Smooth muscle cell of the brain vasculature (primary cell): ENCODE measurements at regions not wholly inside any gene's neighbourhood (a gene's known extent, or its start where the extent isn't known, plus 50 kb on each side); places are given as distances from the start of the nearest gene placed in this dataset.
"Not testable (repeated sequence)": the region's sequence is repeated elsewhere in the genome, so short reads cannot be mapped to it uniquely, and the experiment has no call there.

Experiments used
- DNase-seq: peaks from one replicate; pipeline ENCODE4 v3.0.0-alpha.2; 2012; ENCODE audit warnings: low read depth, low spot score

GRCh38 chr1:188154196-188154595, 1325.4 kb downstream of the PLA2G4A start:
- DNase-seq = no peak

DNA sequence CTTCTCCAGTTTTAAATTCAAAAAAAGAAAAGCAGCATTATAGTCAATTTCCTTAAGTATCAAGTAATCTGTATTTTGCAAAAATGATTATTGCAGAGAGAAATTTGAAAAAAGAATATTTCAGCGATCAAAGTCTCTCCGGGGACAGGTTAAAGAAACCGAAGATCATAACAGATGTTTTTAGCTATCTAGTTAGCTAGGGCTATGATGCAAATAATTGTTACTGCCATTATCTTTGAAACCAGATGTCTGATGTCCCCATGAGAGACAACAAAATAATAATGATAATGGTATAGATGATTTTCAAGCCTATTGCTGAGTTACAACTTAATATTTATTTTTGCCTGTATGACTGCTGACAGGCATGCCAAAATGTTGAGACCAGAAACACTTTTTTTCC, 1326.0 kb downstream of the PLA2G4A start:
- no peak for DNase-seq

DNA sequence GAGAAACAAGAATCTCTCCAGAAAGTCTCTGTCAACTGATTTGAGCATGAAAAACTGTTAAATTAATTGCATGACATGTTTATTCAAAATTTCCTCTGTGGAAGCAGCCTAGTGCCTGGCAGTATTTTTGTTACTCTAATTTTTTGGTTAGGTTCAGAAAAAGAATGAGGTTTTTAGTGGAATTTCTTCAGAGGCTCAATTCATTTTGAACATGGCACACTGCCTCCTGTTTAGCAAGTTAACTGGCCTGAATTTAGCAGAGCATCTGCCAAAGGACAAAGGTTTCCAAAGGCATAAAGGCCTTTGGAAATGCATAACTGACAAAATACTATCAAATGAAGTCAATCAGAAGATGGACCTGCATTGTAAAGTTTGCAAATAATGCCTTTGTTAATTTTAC, 1326.5 kb downstream of the PLA2G4A start:
- no peak for DNase-seq

DNA sequence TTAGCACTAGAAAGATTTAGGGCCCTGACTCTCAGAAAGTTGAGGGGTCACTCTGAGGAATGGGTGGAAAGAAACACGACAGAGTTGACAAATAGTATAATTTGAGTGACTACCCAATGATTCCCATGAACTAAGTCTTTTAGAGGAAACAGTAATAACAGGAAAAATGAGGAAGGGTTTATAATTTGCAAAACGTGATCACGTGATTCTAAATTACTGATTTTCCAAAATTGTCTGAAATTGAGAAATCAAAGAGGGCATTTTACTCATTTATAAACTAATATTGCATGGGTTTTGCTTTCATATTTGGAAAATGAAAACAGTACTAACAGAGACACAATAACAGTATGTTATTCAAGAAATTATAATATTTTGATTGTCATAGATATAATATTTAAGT, 1335.7 kb downstream of the PLA2G4A start:
- DNase-seq = no peak

DNA sequence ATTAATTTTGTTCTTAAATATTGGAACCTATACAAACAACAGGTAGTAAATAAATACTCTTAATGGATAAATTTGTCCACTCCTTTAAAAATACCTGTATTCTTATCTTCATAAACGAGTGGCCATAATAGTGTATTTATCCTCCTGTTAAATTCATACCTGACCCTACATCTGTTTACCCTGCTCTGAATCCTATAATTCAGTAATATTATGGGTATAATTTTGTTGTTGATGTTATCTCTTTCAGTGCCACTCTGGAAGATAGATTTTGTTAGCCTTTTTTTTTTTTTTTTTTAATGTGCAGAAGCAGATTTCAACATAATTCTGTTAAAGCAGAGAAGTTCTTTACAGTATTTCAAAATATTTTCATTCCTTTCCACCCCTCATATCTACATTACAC, 1337.9 kb downstream of the PLA2G4A start:
- no peak for DNase-seq

DNA sequence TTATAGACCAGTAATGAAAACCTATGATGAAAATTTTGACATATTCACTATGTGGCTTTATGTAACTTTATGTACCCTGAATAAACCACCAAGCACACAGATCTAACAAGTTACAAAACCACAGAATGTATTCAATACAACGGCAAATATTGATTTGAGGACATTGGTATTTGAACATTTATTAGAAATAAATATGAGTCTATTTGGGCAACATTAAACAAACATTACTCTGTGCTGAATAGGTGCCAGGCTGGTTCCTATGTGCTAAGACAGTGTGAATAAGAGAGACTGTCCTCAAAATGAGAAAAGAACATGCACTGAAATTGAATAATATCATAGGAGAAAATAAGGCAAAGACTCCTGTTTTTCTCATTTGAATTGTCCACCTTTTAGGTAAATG, 1341.2 kb downstream of the PLA2G4A start:
- no peak for DNase-seq

DNA sequence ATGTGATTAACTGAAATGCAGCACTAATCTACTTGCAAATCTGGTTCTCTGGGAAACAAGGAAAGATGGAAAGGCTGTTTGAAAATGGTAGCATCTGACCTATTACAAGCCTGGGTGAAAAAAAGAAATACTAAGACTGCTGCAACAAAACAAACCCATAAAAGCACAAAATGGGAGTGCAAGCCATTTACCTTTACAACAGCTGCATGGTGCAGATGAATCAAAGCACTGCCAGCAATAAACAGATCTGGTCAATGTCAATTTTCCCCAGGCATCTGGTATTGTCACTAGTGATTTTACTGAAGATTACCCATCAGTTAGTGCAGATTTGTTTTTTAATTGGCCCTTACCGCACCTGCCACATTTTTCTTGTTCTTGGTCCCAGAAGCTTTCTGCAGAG, 1341.7 kb downstream of the PLA2G4A start:
- DNase-seq = no peak

DNA sequence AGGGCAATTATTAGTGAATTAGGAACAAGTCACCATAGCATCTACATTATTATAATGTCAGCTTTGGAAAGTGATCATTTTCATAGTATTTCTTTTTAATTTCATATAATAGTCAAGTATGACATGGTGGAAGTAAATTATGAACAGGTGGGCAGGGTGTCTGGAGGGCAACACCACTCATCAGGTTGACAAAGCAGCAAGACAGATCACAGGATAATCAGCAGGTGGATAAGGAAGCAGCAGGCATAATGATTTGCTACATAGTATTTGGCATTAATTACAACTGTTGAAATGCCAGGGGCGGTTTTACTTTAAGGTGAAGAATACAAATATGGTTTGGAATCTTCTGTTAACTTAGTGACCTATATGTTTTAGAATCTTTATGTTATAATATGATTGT, 1342.2 kb downstream of the PLA2G4A start:
- no peak for DNase-seq

- DNase-seq = not testable (repeated sequence)
Measured at GRCh38 chr1:188182063-188182462, 1353.3 kb downstream of the PLA2G4A start.

- no peak for DNase-seq
Measured at GRCh38 chr1:188188317-188188716, 1359.6 kb downstream of the PLA2G4A start.

GRCh38 chr1:188194916-188195315, 1366.2 kb downstream of the PLA2G4A start:
- no peak for DNase-seq

DNA sequence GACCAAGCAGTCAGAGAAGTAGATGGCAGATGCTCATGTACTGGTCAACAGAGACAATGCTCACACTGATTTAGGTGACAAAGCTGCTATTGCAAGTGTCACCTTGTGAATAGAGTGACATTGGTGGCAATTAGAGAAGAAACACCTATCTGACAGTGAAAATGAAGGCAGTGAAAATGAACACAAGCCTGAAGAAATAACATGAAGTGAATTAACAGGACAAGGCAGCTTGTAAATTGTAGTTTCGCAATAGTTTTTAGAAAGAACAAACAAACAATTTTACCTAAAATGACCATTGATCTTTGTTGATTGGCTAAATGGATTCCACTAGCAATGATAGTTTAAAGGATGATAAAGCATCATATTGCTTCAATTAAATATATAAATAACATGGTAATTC, 1389.5 kb downstream of the PLA2G4A start:
- no peak for DNase-seq

GRCh38 chr1:188220051-188220450, 1391.3 kb downstream of the PLA2G4A start:
- DNase-seq = no peak

DNA sequence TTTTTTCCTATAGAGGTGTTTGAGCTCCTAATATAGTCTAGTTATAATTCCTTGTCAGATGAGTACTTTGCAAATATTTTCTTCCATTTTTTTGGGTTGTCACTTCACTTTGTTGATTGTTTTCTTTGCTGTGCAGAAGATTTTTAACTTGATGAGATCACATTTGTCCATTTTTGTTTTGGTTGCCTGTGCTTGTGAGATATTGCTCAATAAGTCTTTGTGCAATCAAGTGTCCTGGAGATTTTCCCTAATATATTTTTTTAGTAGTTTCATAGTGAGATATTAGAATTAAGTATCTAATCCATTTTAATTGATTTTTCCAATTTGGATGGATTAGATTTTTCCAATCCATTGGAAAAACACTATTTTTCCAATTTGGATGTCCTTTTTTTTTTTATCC, 1395.5 kb downstream of the PLA2G4A start:
- no peak for DNase-seq

DNA sequence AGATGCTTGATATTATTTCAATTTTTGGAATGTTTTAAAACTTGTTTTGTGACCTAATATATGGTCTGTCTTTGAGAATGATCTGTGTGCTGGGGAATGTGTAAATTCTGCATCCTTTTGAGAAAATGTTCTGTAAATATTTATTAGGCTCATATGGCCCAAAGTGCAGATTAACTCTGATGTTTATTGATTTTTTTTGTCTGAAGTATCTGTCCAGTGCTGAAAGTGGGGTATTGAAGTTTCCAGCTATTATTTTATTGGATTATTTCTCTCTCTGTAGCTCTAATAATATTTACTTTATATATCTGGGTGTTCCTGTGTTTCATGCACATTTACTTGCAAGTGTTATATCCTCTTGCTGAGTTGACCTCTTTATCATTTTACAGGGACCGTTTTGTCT, 1397.2 kb downstream of the PLA2G4A start:
- no peak for DNase-seq

DNA sequence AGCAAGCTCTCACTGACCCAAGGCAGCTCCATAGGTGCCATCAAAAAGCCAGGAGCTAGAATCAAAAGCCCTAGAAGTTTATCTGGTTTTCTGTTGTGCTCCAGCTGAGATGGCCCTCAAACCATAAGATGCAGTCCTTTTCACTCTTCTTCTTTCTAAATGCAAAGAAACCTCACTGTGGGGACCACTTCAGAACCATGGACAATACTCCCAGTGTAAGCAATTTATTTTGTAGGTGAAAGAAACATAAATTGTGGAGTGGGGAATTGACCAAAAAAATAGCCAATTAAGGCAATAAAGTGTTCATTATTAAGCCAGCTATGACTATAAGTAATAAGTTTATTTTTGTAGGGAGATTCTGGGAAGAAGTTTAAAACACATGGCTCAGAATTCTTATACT, 1399.9 kb downstream of the PLA2G4A start:
- DNase-seq = no peak

DNA sequence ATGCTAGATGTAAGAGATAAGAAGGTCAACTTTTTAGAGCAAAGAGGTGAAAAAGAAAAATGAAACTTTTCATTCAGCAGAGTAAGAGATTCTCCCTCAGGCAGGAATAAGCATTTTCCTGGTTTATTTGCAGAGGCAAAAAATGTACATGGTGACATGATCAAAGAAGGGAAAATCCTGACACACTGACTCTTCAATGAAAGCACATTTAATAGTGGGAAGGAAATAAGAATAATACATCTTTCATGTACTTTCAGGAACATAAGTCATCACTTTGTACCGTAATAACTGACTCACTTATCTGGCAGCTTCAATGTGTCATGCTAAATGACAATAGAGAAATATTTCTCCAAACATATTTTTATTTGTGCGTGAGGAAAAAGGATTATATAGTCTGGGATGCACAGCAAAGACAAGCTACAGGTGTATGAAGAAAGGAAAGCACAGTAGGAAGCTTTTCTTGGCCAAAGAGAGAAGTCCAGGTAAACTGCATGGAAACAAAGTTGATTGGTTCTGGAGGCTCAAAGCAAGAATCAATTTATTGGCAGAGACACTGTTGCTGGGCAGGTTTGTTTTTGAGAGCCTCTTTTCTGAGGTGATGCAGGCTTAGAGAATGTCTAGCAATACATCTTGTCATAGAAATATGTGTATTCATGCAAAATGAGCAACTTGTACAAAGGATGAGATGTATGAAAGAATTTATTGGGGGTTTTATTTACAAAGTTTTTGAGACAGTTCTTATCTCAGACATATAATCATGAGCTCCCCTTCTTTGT, 1409.0 kb downstream of the PLA2G4A start:
- no peak for DNase-seq

DNA sequence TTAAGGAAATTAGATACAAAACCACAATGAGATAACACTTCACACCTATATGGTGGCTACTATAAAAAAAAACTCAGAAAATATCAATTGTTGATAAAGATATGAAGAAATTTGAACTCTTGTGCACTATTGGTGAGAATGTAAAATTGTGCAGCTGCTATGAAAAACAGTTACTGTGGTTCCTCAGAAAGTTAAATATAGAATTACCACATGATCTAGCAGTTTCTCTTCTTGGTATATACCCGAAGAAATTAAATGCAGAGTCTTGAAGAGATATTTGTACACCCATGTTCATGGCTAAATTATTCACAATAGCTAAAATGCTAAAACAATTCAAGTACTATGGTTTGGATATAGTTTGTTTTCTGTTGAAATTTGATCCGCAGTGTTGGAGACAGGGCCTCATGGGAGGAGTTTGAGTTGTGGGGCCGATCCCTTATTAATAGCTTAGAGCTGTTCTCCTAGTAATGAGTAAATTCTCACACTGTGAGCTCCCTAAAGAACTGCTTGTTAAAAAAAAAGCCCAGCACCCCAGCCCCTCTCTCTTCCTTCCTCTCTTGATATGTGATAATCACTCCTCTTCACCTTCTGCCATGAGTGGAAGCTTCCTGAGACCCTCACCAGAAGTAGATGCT, 1412.1 kb downstream of the PLA2G4A start:
- DNase-seq = no peak

- DNase-seq = no peak
Measured at GRCh38 chr1:188241629-188242028, 1412.9 kb downstream of the PLA2G4A start.

- DNase-seq = no peak
Measured at GRCh38 chr1:188243456-188243855, 1414.7 kb downstream of the PLA2G4A start.

DNA sequence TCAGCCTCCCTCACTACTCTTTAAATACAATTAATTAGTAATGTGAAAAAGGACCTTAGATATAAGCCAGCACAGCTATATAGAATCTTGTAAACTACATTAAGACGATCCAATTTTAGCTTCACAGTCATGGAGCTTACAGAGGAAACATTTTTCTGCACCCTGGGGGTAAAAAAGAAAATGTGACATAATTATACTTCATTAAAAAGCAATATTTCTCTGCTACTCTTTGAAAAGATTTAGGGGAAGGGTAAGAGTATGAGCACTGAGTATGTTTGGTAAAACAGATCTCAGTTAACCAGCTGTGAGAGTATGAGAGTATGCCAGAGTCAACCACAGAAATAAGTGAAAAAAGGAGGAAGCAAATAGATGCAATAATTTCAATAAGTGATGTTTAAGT, 1415.9 kb downstream of the PLA2G4A start:
- no peak for DNase-seq

- no peak for DNase-seq
Measured at GRCh38 chr1:188247255-188247654, 1418.5 kb downstream of the PLA2G4A start.

DNA sequence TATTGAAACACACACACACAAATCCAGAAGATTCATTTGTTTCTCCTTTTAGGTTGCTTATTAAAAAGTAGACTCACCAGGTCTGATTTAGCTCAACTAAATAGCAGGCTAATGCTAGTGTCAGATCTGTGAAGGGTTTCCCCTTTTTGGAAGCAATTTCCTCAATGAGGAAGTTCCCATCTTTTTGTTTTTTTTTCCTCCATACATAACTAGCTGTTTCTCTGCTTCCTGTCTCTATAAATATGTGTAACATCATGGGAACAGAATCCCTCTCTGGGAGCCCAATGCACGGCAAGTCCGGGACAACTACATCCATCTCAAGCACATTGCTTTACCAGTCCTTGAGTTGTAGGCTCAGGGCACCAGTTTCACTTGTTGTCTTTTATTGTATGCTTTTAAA, 1421.1 kb downstream of the PLA2G4A start:
- no peak for DNase-seq

DNA sequence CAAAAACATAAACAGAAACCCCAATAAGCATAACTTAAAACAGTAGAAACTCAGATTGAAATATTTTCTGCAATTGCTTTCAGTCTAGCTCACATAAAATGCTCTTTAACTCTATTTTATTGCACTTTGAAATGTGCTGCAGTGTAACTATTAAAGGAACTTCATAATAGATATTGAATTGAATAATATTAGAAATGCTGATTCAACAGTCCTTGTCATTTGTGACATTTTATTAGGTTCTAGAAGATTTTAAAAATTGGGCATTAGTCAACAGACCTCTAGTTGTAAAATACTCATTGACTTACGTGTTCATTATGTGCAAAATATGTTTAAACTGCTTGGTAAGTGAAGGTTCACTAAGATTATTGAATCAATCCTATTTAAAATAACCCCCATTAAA, 1422.3 kb downstream of the PLA2G4A start:
- no peak for DNase-seq
